H4 (cell line): ENCODE measurements at regions not wholly inside any gene's neighbourhood (a gene's known extent, or its start where the extent isn't known, plus 50 kb on each side); places are given as distances from the start of the nearest gene placed in this dataset.
"Not testable (repeated sequence)": the region's sequence is repeated elsewhere in the genome, so short reads cannot be mapped to it uniquely, and the experiment has no call there.

ENCODE experiments used
- DNase-seq: peaks from one replicate; pipeline ENCODE4 v3.0.0-alpha.2; 2015; ENCODE audit warnings: low spot score

GRCh38 chr3:27661797-27662196, 60.3 kb downstream of the EOMES start:
- DNase-seq = no peak

- peak; percentile 36 for DNase-seq
These were observed 62.7 kb downstream of the EOMES start for GRCh38 chr3:27659279-27660021.

GRCh38 chr3:27658741-27659140, 63.4 kb downstream of the EOMES start:
- no peak for DNase-seq

GRCh38 chr3:27657871-27658270, 64.3 kb downstream of the EOMES start:
- DNase-seq = no peak

- DNase-seq = no peak
These were observed 64.7 kb downstream of the EOMES start for GRCh38 chr3:27657404-27657803.

GRCh38 chr3:27656790-27657189, 65.3 kb downstream of the EOMES start:
- DNase-seq = no peak

- no peak for DNase-seq
These were observed 66.6 kb downstream of the EOMES start for GRCh38 chr3:27655547-27655946.

GRCh38 chr3:27653803-27654558, 68.1 kb downstream of the EOMES start:
- no peak for DNase-seq

- no peak for DNase-seq
These were observed 72.8 kb downstream of the EOMES start for GRCh38 chr3:27649277-27649676.

- no peak for DNase-seq
These were observed 75.2 kb downstream of the EOMES start for GRCh38 chr3:27646896-27647295.

- DNase-seq = no peak
These were observed 77.2 kb downstream of the EOMES start for GRCh38 chr3:27644941-27645340.

- no peak for DNase-seq
These were observed 78.8 kb downstream of the EOMES start for GRCh38 chr3:27643355-27643754.

GRCh38 chr3:27642796-27643195, 79.3 kb downstream of the EOMES start:
- no peak for DNase-seq

- DNase-seq = no peak
These were observed 80.1 kb downstream of the EOMES start for GRCh38 chr3:27641888-27642601.

- no peak for DNase-seq
These were observed 80.8 kb downstream of the EOMES start for GRCh38 chr3:27641271-27641800.

GRCh38 chr3:27639271-27639670, 82.9 kb downstream of the EOMES start:
- no peak for DNase-seq

- no peak for DNase-seq
These were observed 83.5 kb downstream of the EOMES start for GRCh38 chr3:27638594-27638993.

- no peak for DNase-seq
These were observed 84.7 kb downstream of the EOMES start for GRCh38 chr3:27637346-27637995.

- DNase-seq = not testable (repeated sequence)
These were observed 87.1 kb downstream of the EOMES start for GRCh38 chr3:27635006-27635405.

GRCh38 chr3:27633224-27633545, 88.9 kb downstream of the EOMES start:
- DNase-seq = peak; percentile 38

- peak; percentile 21 for DNase-seq
These were observed 89.5 kb downstream of the EOMES start for GRCh38 chr3:27632431-27633223.
